ENCODE measurements at regions not wholly inside any gene's neighbourhood (a gene's known extent, or its start where the extent isn't known, plus 50 kb on each side); places are given as distances from the start of the nearest gene placed in this dataset.

DNA sequence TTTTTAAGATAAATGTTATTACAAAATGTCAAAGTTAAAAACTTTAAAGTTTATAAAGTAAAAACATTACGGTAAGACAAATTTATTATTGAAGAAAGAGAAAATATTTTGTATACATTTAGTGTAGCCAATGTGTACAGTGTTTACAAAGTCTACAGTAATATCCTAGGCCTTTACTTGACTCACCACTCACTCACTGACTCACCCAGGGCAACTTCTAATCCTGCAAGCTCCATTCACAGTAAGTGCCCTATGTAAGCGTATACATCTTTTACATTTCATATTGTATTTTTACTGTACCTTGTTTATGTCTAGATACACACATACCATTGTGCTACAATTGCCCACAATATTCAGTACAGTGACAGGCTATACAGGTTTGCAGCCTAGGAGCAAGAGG lies 448.2 kb downstream of the KCTD12 start:
- FAIRE-seq (peak; percentile 52), DNase-seq (ENCODE audit: low read depth, low spot score) (no peak)
- Histone ChIP-seq H3K4me3 (replicated peaks in 1 of 3; ENCODE audit: insufficient read depth in 1 of 3, low read depth in 1 of 3, low read length in 3 of 3) (no peak overlapping the region), H3K27me3 (ENCODE audit: control insufficient read depth in 2 of 2, insufficient read depth in 2 of 2, low read length in 2 of 2) (no peaks in the 10 kb centered on the region), H3K4me2 (ENCODE audit: insufficient read depth, low read length) (no peak overlapping the region), H2AFZ (ENCODE audit: low read depth, low read length) (no peak overlapping the region), H4K20me1 (replicated peaks; ENCODE audit: control insufficient read depth, extremely low read depth, insufficient read depth, low read length) (no peaks in the 10 kb centered on the region), H3K79me2 (ENCODE audit: control insufficient read depth, insufficient read depth, low read length) (no peaks in the 10 kb centered on the region), H3K27ac (ENCODE audit: insufficient read depth, low read depth, low read length) (no peak overlapping the region), H3K9me1 (replicated peaks; ENCODE audit: control insufficient read depth, extremely low read depth, insufficient read depth, low read length) (no peaks in the 10 kb centered on the region), H3K9me3 (replicated peaks; ENCODE audit: control insufficient read depth, insufficient read depth, low read length) (no peaks in the 10 kb centered on the region), H3K36me3 (ENCODE audit: control insufficient read depth in 2 of 2, extremely low read depth in 1 of 2, insufficient read depth in 2 of 2, low read length in 2 of 2) (no peaks in the 10 kb centered on the region), H3K4me1 (ENCODE audit: control insufficient read depth, extremely low read depth, insufficient read depth, low read length) (no peaks in the 10 kb centered on the region), H3K9ac (replicated peaks; ENCODE audit: extremely low read depth, insufficient read depth, low read length) (no peak overlapping the region)
- TF ChIP-seq GATA2 (IDR thresholded peaks at IDR 0.05; ENCODE audit: insufficient read depth, insufficient read length, low read depth, low read length) = no peak
- TF ChIP-seq, protein P1, sequence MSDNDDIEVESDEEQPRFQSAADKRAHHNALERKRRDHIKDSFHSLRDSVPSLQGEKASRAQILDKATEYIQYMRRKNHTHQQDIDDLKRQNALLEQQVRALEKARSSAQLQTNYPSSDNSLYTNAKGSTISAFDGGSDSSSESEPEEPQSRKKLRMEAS (IDR thresholded peaks at IDR 0.05; ENCODE audit: insufficient read depth, insufficient read length) = no peak
- TF ChIP-seq POLR2AphosphoS5 (IDR thresholded peaks at IDR 0.05; ENCODE audit: insufficient read depth, low read depth, low read length) = no peak
- no peak for TF ChIP-seq CTCF (IDR thresholded peaks at IDR 0.05; ENCODE audit: extremely low read depth in 1 of 2, insufficient read depth in 1 of 2, low read depth in 1 of 2, low read length in 2 of 2)
- TF ChIP-seq POLR2A (IDR thresholded peaks at IDR 0.05; ENCODE audit: low read depth, low read length) = no peak
- no peak for TF ChIP-seq MYC (IDR thresholded peaks at IDR 0.05; ENCODE audit: low read depth, low read length)
- TF ChIP-seq FOS (IDR thresholded peaks at IDR 0.05; ENCODE audit: borderline replicate concordance, insufficient read depth, low read length) = no peak
- no peak for TF ChIP-seq EZH2 (IDR thresholded peaks at IDR 0.05; ENCODE audit: borderline replicate concordance, low read depth, low read length, severe bottlenecking)
- no peak for TF ChIP-seq JUN (IDR thresholded peaks at IDR 0.05; ENCODE audit: borderline replicate concordance, insufficient read depth, insufficient read length, low read depth)
- dilution Hi-C loops (cut with MboI; ENCODE audit: extremely low pct_ligation_motif_present, low sequenced_read_pairs) = no loop called here
- intact Hi-C loops (cut with micrococcal nuclease) = no loop called here
- POLR2A ChIA-PET = no interaction called here
- CTCF ChIA-PET = no interaction called here
- BruUV-seq (replicated peaks) = no TSS peak

Measured in endothelial cell of umbilical vein (primary cell).